Breast epithelium (tissue), 4 donors: ENCODE measurements at regions not wholly inside any gene's neighbourhood (a gene's known extent, or its start where the extent isn't known, plus 50 kb on each side); places are given as distances from the start of the nearest gene placed in this dataset.

Experiments
- DNase-seq, 2 donors: peaks; one replicate each; pipeline ENCODE4 v3.0.0-alpha.2; 2019; ENCODE audit warnings: low spot score in 2 of 2
- H3K27ac ChIP-seq, 2 donors: fragments of 200-600 bp; sonication (generic) in 1 of 2; one replicate each; pipeline ENCODE4 v1.5.1; 2016 to 2019; ENCODE audit warnings: mild to moderate bottlenecking in 1 of 2
- H3K27me3 ChIP-seq, 2 donors: fragments of 200-600 bp; sonication (generic) in 1 of 2; one replicate each; pipeline versions ENCODE4 v1.5.1 to v1.6.0; 2017 to 2019; ENCODE audit warnings: control low read depth in 1 of 2, mild to moderate bottlenecking in 1 of 2
- H3K36me3 ChIP-seq: fragments of 200-600 bp; one replicate; pipeline ENCODE4 v1.5.1; 2019
- H3K4me1 ChIP-seq, 2 donors: fragments of 200-600 bp; sonication (generic); one replicate each; pipeline ENCODE4 v1.5.1; 2016 to 2019; ENCODE audit warnings: control low read depth in 1 of 2
- H3K4me3 ChIP-seq, 3 donors: fragments of 200-600 bp; sonication (generic); 1 replicate in 2 of 3; 2 replicates in 1 of 3; pipeline ENCODE4 v1.5.1; 2016 to 2019; ENCODE audit warnings: mild to moderate bottlenecking in 3 of 3, moderate library complexity in 2 of 3
- H3K9me3 ChIP-seq, 2 donors: fragments of 200-600 bp; sonication (generic) in 1 of 2; one replicate each; pipeline ENCODE4 v1.5.1; 2016 to 2019; ENCODE audit warnings: control low read depth in 1 of 2
- POLR2A ChIP-seq: fragments of 450-650 bp; IDR thresholded peaks from one replicate; pipeline ENCODE4 v1.6.1; 2016; ENCODE audit warnings: antibody characterized with exemption, mild to moderate bottlenecking, moderate library complexity
- POLR2AphosphoS5 ChIP-seq, 3 donors: sonication (generic); formaldehyde crosslinking; IDR thresholded peaks; one replicate each; pipeline ENCODE4 v1.6.1; 2017; ENCODE audit warnings: antibody characterized with exemption in 3 of 3
- intact Hi-C: fragments of 100-400 bp; cut with DNase I; formaldehyde crosslinking; loops from one replicate; pipeline ENCODE4 v1.15.1; 2023; ENCODE audit warnings: low total_unique reads
- TF ChIP-seq, protein P1 (sequence below), 3 donors: fragments of 450-650 bp; IDR thresholded peaks; one replicate each; pipeline ENCODE4 v1.5.1; 2016 to 2017; ENCODE audit warnings: antibody characterized with exemption in 3 of 3, mild to moderate bottlenecking in 3 of 3, moderate library complexity in 3 of 3

DNA sequence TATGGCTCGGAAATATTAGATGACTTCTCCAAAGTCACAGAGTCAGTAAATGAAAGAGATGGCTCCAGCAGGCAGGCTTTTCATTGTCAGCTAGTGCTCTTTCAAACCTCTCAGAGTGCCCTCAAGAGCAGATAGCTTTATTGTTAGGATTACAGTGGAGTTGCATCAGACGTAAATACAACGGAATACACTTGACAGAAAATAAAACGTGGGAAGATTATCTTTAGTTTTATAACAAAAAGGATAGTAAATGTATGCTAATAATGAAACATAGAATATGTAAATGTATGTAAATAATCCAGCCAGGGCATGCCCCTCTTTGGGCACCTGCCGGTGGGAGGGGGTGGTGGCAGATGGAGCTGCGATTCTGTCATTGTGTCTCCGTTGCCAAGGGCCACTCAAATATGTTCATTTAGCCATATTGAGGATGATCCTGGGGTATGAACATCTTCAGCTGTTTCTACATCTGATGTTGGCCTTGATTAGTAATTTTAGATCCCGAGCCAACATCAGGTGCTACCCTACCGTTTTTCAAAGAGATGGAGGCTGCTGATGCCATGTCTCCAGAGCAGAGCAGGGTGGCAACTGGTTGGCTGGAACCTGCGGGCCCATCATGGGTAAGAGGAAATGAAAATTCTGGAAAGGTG lies 358.3 kb upstream of the SULF2 start:
- H3K9me3 ChIP-seq = peaks cover 0 to 10% of the 10 kb centered on the region in 2 donors

DNA sequence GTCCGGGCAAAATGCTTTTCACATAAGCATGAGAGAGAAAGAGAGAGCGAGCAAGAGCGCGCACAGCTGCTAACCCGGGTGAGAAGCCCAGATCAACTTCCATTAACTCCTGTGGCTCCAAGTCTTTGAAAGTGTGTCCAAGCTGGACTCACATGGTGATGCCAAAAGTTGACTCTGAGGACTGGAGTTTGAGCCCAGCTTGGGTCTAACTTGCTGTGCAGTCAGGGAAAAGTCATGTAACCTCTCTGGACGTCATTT lies 357.2 kb upstream of the SULF2 start:
- intact Hi-C loops = no loop called here
- H3K27me3 ChIP-seq = peaks cover 0 to 7% of the 10 kb centered on the region in 2 donors
- TF ChIP-seq POLR2A = no peak
- TF ChIP-seq, protein P1, sequence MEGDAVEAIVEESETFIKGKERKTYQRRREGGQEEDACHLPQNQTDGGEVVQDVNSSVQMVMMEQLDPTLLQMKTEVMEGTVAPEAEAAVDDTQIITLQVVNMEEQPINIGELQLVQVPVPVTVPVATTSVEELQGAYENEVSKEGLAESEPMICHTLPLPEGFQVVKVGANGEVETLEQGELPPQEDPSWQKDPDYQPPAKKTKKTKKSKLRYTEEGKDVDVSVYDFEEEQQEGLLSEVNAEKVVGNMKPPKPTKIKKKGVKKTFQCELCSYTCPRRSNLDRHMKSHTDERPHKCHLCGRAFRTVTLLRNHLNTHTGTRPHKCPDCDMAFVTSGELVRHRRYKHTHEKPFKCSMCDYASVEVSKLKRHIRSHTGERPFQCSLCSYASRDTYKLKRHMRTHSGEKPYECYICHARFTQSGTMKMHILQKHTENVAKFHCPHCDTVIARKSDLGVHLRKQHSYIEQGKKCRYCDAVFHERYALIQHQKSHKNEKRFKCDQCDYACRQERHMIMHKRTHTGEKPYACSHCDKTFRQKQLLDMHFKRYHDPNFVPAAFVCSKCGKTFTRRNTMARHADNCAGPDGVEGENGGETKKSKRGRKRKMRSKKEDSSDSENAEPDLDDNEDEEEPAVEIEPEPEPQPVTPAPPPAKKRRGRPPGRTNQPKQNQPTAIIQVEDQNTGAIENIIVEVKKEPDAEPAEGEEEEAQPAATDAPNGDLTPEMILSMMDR (IDR thresholded peaks at IDR 0.05) = no peak
- TF ChIP-seq POLR2AphosphoS5 (IDR thresholded peaks at IDR 0.05) = no peak
- no peak for DNase-seq
- H3K27ac ChIP-seq = no peak overlapping the region
- no peak overlapping the region for H3K4me3 ChIP-seq
- H3K36me3 ChIP-seq = no peaks in the 10 kb centered on the region
- no peaks in the 10 kb centered on the region for H3K4me1 ChIP-seq
- H3K9me3 ChIP-seq = peaks cover 0 to 10% of the 10 kb centered on the region in 2 donors

More for the DNA sequence above, 358.3 kb upstream of the SULF2 start:
- Histone ChIP-seq H3K27ac (no peak overlapping the region), H3K36me3 (no peaks in the 10 kb centered on the region), H3K4me1 (no peaks in the 10 kb centered on the region), H3K27me3 (peaks cover 0 to 7% of the 10 kb centered on the region in 2 donors), H3K4me3 (no peak overlapping the region)
- DNase-seq = no peak
- TF ChIP-seq POLR2A (no peak), POLR2AphosphoS5 (IDR thresholded peaks at IDR 0.05) (no peak)
- TF ChIP-seq, protein P1 (IDR thresholded peaks at IDR 0.05) = no peak
- intact Hi-C loops = no loop called here

DNA sequence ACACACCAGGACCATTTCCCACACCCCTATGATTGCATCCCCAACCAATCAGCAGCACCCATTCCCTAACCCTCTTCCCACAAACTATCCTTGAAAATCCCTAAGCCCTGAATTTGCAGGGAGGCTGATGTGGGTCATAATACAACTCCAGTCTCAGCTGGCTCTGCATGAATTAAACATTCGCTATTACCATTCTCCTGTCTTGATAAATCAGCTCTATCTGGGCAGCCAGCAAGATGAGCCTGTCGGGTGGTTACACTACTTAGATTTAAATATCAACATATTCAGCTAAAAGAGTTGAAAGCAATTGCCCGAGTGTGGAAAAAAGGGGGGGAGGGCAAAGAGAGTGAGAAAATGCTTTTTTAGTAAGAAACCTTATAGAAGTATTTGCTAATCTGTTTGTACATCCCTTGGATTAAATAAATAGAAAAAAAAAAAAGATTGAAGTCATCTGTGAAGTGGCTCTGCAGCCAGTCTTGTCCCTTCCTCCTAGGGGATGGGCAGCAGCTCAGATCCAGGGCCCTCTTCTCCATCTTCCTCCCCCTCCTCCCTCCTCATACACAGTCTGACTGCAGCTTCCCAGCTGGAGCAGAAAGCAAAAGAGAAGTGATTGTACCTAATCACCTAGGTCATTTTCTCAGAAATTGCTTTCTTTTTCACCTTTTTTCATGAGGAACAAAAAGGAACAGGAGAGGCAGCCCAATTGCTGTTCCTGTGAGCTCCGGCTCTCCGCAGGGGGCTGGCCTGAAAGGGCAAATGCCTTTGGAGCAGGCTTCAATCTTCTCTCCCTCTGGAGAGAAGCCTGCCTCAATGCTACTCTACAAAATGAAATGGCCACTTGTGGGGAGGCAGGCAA lies 356.6 kb upstream of the SULF2 start:
- no peak overlapping the region for H3K4me3 ChIP-seq
- no peak for DNase-seq
- H3K27ac ChIP-seq = no peak overlapping the region
- TF ChIP-seq, protein P1 (IDR thresholded peaks at IDR 0.05) = no peak
- TF ChIP-seq POLR2A (no peak), POLR2AphosphoS5 (IDR thresholded peaks at IDR 0.05) (no peak)
- peaks cover 0 to 7% of the 10 kb centered on the region in 2 donors for H3K27me3 ChIP-seq
- H3K9me3 ChIP-seq = peaks cover 0 to 10% of the 10 kb centered on the region in 2 donors
- H3K36me3 ChIP-seq = no peaks in the 10 kb centered on the region
- intact Hi-C loops = no loop called here
- no peaks in the 10 kb centered on the region for H3K4me1 ChIP-seq

DNA sequence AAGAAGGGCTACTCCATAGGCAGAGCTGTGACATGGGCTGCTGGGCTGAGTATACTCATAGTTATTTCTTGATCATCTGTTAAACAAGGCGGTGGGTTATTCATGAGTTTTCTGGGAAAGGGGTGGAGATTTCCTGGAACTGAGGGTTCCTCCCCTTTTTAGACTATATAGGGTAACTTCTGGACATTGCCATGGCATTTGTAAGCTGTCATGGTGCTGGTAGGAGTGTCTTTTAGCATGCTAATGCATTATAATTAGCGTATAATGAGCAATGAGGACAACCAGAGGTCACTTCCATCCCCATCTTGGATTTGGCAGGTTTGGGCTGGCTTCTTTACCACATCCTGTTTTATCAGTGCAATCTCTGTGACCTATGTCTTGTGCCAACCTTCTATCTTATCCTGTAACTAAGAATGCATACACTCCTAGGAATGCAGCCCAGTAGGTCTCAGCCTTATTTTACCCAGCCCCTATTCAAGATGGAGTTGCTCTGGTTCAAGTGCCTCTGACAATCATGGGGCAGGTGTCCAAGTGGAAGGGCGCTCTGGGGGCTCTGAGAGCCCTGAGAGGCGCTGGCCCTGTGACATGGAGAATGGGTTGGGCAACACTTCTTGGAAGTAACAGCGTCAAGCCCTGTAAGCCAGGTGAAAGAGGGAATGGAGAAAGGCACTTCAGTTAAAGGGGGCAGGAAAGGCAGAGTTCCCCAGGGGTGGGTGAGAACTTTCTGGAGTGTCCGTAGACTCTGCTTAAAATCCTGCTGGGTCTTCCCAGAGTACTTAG lies 354.2 kb upstream of the SULF2 start:
- peaks cover 0 to 10% of the 10 kb centered on the region in 2 donors for H3K9me3 ChIP-seq
- H3K27ac ChIP-seq = no peak overlapping the region
- DNase-seq = no peak
- no peaks in the 10 kb centered on the region for H3K36me3 ChIP-seq
- H3K27me3 ChIP-seq = peaks cover 0 to 7% of the 10 kb centered on the region in 2 donors
- intact Hi-C loops = no loop called here
- no peaks in the 10 kb centered on the region for H3K4me1 ChIP-seq
- H3K4me3 ChIP-seq = no peak overlapping the region
- TF ChIP-seq, protein P1 (IDR thresholded peaks at IDR 0.05) = no peak
- TF ChIP-seq POLR2AphosphoS5 (IDR thresholded peaks at IDR 0.05) (no peak), POLR2A (no peak)
